Activated CD4-positive, CD25-positive, alpha-beta regulatory T cell treated with anti-CD3 and anti-CD28 coated beads, Interleukin-2, amount 50 U/mL, for 72 hours (primary cell): ENCODE measurements at regions not wholly inside any gene's neighbourhood (a gene's known extent, or its start where the extent isn't known, plus 50 kb on each side); places are given as distances from the start of the nearest gene placed in this dataset.
"Not testable (repeated sequence)": the region's sequence is repeated elsewhere in the genome, so short reads cannot be mapped to it uniquely, and the experiment has no call there.

Experiments
- DNase-seq: peaks from one replicate; pipeline ENCODE4 v3.0.0; 2021

DNA sequence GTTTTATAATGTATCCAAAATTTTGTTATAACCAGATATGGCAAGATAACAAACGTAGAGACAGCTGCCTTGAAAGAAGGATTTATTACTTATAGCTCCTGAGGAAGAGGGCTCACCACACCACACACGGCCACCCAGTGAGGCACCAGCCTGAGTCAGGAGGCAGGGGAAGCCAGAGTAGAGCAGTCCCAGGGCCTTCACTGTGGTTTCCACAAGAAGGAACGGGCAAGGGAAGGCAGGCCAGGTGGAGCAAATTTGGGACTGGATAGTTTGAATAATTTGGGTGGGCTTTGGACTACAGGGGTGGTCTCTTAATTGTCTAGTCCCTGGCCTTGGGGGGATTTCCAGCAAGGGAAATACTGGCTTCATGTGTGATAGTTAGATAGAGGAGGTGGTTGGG, 72.5 kb downstream of the RRAGC start:
- DNase-seq = no peak

DNA sequence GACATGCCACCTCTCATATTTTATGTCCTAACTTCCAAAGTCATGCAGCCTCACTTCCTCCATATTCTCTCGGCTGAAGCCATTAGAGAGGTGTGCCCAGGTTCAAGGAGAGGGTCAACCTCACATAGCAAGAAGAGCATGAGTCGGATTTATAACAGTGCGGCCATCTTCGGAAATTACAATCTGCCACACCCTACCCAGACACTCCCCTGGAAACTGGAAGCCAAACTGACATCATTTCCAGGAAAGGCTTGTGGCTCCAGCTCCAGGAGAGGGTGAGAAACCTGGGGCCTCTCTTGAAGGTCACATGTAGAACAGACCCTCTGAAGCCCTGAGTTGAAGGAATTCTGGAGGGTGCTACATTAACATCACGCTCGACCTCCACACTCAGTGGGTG, 73.5 kb downstream of the RRAGC start:
- DNase-seq = no peak

DNA sequence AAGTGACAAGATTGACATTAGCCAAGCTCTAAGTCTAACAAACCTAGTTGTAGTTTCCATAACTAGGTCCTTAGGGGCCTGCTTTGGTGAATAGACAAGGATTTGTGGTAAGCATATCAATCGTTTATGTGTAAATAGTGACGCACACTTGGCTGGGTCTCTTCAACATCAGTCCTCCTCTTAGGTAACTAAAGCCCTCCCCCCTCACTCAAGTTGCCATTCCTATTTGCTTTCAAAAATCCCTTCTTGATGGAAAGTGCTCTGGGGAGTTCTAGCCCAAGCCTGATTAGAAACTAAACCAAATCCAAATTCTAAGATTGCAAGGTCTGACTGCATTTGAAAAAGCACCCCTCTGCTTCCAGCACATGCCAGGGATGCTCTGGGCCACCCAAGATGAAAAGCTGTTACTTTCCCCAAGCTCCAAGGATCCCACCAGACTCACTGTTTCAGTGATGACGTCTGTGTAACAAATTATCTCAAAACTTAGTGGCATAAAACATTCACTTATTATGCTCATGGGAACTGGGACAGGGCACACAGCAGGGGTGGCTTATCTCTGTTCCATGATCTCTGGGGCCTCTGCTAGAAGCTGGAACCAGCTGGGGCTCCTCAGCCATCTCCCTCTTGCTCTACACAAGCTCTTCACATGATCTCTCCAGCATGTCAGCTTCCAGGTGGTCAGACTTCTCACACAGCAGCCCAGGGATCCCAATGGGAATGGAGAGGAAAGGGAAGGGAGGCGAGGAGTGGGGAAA, 74.1 kb downstream of the RRAGC start:
- no peak for DNase-seq

DNA sequence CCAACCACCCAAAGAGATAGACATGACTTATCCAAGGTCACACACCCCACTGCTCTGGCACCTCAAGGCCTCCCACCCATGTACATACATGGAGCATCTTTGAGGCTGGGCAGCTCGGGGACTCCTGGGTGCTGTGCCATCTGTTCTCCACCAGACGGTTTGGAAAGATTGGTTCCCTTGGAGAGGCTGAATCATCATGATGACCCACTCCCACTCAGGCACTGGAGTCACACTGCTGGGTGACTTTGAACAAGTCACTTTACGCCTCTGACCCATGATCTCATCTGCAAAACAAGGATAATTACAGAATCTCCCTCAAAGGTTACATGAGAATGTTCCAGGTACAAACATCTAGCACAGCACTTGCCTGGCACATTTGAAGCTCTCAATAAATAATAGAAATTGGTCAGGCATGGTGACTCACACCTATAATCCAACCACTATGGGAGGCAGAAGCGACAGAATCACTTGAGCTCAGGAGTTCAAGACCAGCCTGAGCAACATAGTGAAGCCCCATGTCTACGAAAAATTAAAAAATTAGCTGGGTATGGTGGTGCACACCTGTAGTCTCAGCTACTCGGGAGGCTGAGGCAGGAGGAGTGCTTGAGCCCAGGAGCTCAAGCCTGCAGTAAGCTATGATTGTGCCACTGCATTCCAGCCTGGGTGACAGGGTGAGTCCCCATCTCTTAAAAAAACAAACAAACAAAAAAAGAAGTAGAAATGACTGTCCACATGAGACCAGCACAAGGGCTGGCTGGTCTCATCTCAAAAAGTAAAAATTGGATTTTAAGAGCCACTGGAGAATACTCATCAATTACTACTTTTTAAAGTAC, 74.9 kb downstream of the RRAGC start:
- no peak for DNase-seq

DNA sequence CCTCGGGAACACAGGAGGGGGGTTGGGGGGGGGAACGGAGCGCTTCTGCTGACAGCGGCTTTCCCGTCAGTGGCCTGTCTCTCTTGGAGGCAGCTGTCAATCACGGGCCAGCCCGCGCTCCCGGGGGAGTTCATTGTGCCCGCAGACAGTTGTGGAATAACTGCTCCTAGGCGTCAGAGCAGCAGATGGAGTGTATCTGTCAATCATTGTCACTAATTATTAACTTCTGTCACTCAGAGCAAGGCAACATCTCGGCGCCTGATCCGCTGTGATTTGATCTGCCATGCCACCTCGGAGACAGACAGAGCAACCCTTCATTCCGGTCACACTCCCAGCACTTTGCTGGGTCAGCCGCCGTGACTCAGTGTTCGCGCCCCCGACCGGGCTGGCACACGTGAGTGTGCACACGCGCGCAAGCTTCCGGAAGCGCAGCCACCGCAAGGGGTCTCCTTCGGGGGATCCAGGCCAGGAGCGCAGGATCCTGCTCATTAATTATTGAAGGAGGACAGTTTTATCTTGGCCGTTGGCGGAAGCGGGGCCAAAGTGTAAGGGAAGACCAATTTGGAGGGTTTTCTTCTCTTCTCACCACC, 75.8 kb downstream of the RRAGC start:
- no peak for DNase-seq

DNA sequence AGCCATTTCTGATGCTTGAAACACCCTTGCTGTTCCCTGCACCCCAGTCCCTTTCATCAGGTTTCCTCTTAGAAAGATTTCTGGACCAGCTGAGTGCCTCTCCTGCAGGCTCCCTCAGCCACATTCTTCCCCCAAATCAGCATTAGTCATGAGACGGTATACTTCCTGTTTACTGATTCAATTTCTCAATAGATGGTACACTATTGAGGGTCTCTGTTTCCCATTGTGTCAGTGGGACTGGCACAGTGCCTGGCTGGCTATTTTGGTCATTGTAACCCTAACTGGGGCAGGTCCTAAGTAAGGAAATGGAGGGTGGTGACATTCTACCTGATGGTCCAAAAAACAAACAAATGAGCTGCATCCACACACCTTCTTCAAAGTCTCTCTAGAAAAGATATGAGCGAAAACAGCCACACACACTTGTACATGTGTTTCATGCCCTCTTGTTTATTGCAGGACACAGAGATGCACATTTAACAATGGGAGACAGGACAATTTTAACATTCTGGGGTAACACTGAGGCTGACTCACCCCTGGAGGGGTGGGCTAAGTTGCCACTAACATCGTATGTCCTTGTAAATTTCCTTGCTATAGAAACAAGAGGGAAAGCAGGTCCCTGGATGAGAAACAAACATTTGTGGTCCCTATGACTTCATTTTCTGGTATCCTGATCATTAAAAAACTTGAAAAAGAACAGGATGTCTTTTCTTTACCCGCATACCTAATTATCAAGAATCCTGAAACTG, 77.5 kb downstream of the RRAGC start:
- DNase-seq = no peak

DNA sequence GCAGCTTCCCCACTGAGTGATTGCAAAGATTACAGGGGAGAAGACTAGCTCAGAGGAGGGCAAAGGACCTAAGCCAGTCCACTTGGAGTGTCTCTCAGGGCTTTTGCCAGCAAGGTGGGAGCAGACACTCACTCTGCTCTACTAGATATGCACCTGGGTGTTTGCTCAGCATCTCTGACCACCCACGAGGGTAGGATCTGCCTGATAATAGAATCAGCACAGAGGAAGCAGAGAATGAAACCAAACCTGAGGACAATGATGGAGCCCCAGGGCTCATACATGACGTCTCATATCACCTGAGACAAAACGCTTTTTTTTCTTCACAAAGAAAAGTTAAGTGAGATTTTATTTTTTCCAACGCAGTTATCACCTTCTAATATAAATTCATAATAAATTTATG, 79.4 kb downstream of the RRAGC start:
- no peak for DNase-seq

DNA sequence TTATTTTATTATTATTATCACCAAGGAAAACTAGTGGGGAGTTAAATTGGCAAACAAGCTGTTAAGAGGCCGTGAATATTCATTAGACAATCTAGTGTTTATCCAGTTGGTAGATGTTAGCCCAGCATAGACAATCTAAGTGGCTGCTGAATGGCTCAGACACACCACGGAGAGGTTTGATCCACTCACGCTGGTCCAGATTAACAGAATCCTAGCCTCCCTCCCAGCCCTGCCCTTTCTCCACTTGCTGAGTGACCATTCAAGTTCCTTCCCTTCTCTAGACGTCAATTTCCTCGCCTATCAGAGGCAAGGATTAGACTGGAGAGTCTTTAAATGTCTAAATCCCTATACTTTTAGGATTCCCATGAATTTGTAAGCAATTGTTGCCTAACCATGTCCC, 80.1 kb downstream of the RRAGC start:
- no peak for DNase-seq

DNA sequence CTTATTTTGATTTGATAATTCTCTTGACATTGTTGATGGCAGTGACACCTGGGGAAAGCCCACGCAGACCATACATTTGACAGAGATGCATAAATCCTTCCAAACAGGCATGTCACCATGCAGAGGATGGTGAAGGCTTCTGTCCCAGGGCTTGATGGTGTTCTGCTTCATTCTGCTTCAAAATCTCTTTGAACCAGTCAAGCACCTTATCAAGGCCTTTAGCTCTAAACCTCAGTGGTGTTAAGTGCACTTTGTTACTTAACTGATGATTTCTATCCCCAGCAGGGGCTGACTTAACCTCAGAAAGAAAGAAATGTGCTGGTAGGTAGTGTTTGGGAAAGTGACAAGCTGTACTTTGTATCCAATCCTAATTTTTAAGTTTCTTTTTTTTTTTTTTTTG, 81.1 kb downstream of the RRAGC start:
- DNase-seq = no peak

DNA sequence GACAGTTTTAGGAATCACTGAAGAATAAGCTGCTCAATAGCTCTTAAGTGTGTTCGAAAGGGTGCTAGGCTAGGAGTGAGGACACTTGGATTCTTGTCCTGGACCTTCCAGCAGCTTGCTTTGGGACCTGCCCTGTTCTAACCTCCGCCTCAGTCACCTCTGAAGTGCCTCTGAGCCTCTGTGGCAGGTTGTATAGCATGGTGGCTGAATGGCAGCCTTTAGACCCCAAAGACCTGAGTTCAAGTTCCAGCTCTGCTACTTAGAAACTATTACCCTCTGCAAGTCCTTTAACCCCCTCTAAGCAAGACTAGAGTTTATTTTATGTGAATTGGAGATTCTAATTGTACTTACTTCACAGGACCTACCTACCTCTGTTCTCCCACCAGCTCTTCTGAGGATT, 81.5 kb downstream of the RRAGC start:
- DNase-seq = no peak

DNA sequence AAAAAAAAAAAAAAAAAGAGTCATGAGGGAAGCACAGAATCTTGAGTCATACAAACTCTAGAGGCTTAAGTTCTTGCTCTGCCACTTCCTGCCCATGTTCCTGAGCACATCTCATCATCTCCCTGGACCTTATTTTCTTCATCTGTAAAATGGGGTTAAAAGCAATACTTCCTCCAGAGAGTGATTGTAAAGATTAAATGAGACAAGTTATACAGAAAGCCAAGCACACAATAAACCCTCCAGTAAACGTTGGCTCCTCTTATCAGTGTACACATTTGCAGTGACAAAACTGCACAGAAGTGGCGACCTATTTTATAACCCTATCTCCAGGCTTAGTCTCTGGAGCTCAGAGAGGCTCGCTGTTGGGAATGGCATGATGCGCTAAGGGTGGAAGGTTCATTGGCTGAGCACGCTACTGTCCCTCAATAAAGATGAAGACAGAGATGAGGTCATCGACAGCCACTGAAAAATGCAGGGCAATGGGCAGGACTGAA, 82.1 kb downstream of the RRAGC start:
- DNase-seq = no peak

DNA sequence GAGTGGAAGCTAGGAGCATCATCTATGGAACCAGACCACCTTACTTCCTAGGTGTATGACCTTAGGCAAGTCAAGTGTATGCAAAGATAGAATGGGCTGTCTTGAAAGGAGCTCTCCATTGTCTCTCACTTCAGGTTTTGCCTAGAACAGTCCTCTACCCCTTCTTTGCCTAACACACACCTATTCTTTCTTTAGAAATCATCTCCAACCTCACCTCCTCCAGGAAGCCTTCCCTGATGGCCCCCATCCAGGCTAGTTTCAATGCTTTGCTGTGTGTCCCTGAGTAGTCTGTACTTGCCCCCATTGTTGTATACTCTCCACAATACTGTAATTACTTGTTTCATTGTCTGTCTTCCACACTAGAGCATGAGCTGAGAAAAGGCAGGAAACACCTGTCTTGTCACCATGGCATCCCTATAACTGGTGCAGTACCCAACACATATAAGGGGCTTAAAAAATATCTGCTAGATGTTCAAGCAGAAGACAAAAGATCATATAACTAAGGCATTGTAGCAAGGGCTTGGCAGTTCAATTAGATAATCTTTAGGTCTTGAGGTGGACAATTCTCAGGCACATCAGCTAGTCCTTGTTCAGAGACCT, 83.0 kb downstream of the RRAGC start:
- no peak for DNase-seq

DNA sequence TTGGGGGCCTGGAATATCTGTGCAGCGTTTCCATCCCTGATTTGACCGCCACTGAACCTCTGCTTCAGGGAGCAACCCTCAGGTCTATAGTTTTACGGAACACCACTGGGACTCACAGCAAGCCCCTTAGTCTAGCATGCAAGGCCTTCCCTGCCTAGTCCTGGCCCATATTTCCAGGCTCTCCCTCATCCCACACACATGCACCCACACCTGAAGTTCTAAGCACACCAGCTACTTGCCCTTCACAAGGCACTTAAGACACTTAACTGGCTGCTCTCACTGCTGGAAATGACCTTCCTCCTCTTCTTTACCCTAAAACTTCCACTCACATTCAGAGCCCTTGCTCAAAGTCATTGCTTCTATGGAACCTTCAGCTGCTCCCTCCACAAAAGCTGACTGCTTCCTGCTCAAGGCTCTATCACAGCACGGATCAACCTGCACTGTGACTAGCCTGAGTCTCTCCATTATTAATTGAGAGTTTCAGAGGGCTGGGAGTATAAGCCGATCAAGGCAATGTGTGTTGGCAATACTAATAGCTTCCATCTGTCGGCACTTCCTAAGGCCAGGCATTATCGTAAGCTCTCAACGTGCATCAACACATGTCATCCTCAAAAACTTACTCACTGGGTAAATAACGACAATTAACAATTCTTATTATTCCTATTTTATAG, 84.3 kb downstream of the RRAGC start:
- no peak for DNase-seq

DNA sequence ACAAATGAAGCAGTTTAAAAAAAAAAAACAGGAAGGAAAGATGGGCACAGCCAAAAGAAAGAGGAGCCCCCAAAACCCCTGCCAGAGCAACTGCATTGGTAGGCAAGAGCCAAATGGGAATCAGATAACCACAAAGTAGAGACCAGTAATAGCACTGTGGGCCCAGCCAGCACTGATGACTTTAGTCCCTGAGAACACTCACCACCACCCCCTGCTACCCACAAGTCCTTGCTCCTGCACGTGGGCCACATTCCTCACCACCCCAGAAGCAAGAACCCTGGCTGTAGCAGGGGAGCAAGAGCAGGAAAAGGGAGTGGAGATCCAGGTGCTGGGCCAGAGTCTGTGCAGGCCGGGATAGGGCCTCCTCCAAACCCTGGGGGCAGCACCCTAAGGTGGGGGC, 86.1 kb downstream of the RRAGC start:
- DNase-seq = no peak

DNA sequence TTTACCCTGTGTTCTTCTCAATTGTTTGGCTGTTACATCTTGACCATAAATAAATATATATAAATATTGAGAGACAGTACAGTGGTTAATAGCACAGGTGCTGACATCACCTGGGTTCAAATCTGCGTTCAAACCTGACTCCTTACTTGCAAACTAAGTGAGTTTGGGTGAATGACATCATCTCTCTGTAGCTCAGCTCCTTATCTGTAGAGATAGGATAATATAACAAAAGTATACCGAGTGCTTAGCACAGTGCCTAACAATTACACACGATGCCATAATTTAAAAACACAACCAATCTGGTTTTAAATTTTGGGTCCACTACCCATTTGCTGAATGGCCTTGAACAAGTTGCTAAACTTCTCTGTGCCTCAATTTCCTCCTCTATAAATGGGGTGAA, 86.6 kb downstream of the RRAGC start:
- no peak for DNase-seq

DNA sequence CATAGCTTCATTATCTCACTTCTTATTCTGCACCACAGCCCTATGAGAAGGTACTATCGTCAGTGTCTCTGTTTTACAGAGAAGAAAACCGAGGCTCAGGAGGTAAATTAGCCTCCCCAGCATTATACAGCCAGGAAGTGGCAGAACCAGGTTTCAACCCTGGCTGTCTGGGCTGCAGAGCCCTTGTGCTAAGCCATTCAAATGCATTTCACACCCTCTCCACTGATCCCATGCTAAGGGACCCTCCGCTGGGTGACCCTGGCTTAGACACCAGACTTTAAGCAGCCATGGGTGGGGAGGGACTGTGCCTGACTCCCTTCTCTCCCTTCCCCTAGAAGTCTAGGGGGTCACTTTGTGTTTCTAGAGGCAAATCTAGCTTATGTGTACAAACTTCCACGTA, 87.5 kb downstream of the RRAGC start:
- DNase-seq = no peak

DNA sequence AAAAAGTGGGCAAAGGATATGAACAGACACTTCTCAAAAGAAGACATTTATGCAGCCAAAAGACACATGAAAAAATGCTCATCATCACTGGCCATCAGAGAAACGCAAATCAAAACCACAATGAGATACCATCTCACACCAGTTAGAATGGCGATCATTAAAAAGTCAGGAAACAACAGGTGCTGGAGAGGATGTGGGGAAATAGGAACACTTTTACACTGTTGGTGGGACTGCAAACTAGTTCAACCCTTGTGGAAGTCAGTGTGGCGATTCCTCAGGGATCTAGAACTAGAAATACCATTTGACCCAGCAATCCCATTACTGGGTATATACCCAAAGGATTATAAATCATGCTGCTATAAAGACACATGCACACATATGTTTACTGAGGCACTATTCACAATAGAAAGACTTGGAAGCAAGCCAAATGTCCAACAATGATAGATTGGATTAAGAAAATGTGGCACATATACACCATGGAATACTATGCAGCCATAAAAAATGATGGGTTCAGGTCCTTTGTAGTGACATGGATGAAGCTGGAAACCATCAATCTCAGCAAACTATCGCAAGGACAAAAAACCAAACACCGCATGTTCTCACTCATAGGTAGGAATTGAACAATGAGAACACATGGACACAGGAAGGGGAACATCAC, 88.9 kb downstream of the RRAGC start:
- not testable (repeated sequence) for DNase-seq

DNA sequence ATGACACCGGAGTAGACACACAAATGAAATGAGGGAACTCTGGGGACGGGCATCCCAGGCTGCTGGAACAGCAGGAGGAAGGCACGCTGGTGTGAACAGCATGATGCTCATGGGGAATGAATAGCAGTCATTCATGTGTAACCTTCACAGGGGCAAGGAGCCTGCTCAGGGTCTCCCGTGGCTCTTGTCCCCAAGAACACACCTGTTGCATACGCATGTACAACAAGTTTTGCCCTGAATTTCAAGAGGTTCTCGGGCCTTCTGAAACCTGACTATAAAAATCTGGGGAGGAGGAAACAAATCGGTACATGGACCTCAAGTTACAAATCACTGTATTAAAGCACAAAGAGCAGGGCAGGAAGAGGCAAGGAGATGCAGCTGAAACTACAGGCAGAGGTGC, 93.4 kb downstream of the RRAGC start:
- DNase-seq = no peak

DNA sequence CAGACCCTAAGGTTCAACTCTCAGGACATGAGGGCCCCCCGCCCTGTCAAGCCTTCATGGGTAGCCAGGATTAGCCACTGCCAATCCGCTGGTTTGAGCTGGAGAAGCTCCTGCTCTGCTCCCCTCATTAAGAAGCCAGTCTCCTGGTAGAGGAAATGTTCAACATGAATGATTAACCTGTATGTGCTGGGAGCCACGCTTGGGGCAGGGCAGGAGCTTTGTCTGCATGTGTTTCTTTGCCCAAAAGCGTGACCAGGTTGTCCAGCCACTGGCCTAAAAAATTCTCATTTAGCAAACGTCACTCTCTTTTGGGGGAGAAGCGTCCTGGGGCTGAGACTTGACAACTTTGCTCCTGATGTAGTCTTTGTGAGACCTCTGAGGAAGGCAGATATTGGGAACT, 96.5 kb downstream of the RRAGC start:
- DNase-seq = no peak

DNA sequence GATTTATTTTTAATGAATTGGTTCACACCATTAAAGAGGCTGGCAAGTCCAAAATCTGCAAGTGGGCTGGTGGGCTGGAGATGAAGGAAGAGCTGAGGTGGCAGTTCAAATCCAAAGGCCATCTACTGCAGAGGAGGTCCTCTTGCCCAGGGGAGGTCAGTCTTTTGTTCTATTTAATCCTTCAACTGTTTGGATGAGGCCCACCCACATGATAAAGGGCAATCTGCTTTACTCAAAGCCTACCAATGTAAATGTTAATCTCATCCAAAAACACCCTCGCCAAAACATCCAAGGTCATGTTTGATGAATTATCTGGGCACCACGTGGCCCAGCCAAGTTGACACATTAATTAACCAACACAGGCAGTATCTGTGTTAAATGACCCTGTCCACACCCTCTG, 99.0 kb downstream of the RRAGC start:
- DNase-seq = no peak

DNA sequence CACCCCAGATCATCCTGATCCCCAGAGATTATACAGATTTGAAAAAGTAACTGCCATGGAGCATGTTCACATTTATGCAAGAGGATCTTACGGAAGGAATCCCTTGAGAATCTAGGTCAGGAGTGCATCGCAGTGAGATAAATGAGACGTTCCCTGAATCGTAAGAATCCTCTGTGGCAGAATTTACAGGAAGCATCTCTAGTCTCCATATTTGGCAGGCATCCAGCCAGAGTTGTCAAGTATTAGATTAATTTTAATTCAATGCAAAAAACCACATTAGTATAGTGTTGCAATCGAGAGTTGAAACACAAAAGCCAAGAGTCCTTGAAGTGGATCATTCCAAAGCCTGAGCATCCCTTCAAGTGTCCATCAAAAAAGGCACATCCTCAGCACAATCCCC, 100.8 kb downstream of the RRAGC start:
- DNase-seq = no peak
